Heart left ventricle (tissue), 16 donors: ENCODE measurements at regions not wholly inside any gene's neighbourhood (a gene's known extent, or its start where the extent isn't known, plus 50 kb on each side); places are given as distances from the start of the nearest gene placed in this dataset.

ENCODE experiments used
- ATAC-seq, 4 donors: fragments of 200-7000 bp; cut with Tn5 transposase; one replicate each; pipeline ENCODE4 v1.9.1; 2020 to 2022; ENCODE audit warnings: moderate library complexity in 4 of 4, mild to moderate bottlenecking in 3 of 4, moderate number of reproducible peaks in 1 of 4
- DNase-seq, 5 donors: peaks; one replicate each; pipeline ENCODE4 v3.0.0-alpha.2; 2020
- H3K27ac ChIP-seq, 12 donors: fragments of 200-600 bp; sonication (generic) in 4 of 12; one replicate each; pipeline versions ENCODE4 v1.5.0 to v1.8.0; 2016 to 2022; ENCODE audit warnings: mild to moderate bottlenecking in 2 of 12
- H3K27me3 ChIP-seq, 9 donors: fragments of 200-600 bp; sonication (generic) in 2 of 9; one replicate each; pipeline versions ENCODE4 v1.5.1 to v1.8.0; 2016 to 2022; ENCODE audit warnings: mild to moderate bottlenecking in 3 of 9
- H3K36me3 ChIP-seq, 9 donors: fragments of 200-600 bp; sonication (generic) in 2 of 9; one replicate each; pipeline versions ENCODE4 v1.5.0 to v1.8.0; 2018 to 2022; ENCODE audit warnings: mild to moderate bottlenecking in 2 of 9
- H3K4me1 ChIP-seq, 12 donors: fragments of 200-600 bp; sonication (generic) in 4 of 12; one replicate each; pipeline versions ENCODE4 v1.5.0 to v1.8.0; 2016 to 2022; ENCODE audit warnings: mild to moderate bottlenecking in 3 of 12
- H3K4me3 ChIP-seq, 12 donors: fragments of 200-600 bp; sonication (generic) in 4 of 12; one replicate each; pipeline versions ENCODE4 v1.5.0 to v1.8.0; 2017 to 2022; ENCODE audit warnings: mild to moderate bottlenecking in 9 of 12, moderate library complexity in 4 of 12
- H3K9me3 ChIP-seq, 12 donors: fragments of 200-600 bp; sonication (generic) in 4 of 12; one replicate each; pipeline versions ENCODE4 v1.5.0 to v1.8.0; 2016 to 2022; ENCODE audit warnings: mild to moderate bottlenecking in 1 of 12
- POLR2A ChIP-seq, 2 donors: fragments of 450-650 bp; IDR thresholded peaks; one replicate each; pipeline ENCODE4 v1.6.1; 2017; ENCODE audit warnings: antibody characterized with exemption in 2 of 2, mild to moderate bottlenecking in 2 of 2, moderate library complexity in 2 of 2
- WGBS, 4 donors: extraction: QIAGEN DNeasy Blood & Tissue Kit in 2 of 4; methylation state at CpG; one replicate each; pipeline versions ENCODE4 v1.1.5 to v1.1.7; 2013 to 2018; 5-methylcytosine and 5-hydroxymethylcytosine counted together
- intact Hi-C, 10 donors: fragments of 100-400 bp; cut with DNase I; formaldehyde crosslinking; loops; one replicate each; pipeline versions ENCODE4 v1.11.1 to v1.14.2; 2022
- TF ChIP-seq, protein P1 (sequence below), 12 donors: fragments of 200-600 bp; sonication (generic) in 4 of 12; IDR thresholded peaks; one replicate each; pipeline versions ENCODE4 v1.5.0 to v1.8.0; 2018 to 2022; ENCODE audit warnings: antibody characterized with exemption in 12 of 12, mild to moderate bottlenecking in 5 of 12
- donor health status: ischemic (EF 13 %, LVEDD 7.1; RV severe dilation, severe dysfunction).
- donor health status: healthy with polysubstance abuse.
- donor health status: DM: no; HTN: yes; CAD: no.
- donor health status: DM: no; HTN: no; CAD: no.
- donor health status: ischemic (EF 25% LVEDD 6.9; RV normal size, moderate dysfunction).
- donor health status: ischemic (EF 25% LVEDD 5.7; RV mildly dilated, moderate dysfunction).
- donor health status: healthy.
- donor health status: DM: yes; HTN: yes; CAD: no.
- donor health status: ischemic (EF 35%, LVEDD 5.7; RV mildly dilated, moderate dysfunction).
- donor health status: nonischemic (EF 11% LVEDD 7.7; RV severe dilation, severe dysfunction).
- donor health status: DM: yes; HTN: yes; CAD: no.
- donor health status: PGD.
- donor health status: ischemic (EF 29% LVEDD 5.4; RV normal size, mild dysfunction).
- donor health status: nonischemic (EF 23%, LVEDD 6.1; RV moderate dilation, normal function).

GRCh38 chr2:144181001-144181400 is 338.9 kb downstream of the ZEB2 start:
- H3K9me3 ChIP-seq: no peaks in the 10 kb centered on the region
- H3K36me3 ChIP-seq: peaks cover 0 to 6% (median 0%) of the 10 kb centered on the region in 9 donors
- no peaks in the 10 kb centered on the region for H3K27me3 ChIP-seq
- DNase-seq (no peak), ATAC-seq (no peak)
- peaks cover 0 to 5% (median 0%) of the 10 kb centered on the region in 12 donors for H3K4me1 ChIP-seq
- no peak for TF ChIP-seq POLR2A (IDR thresholded peaks at IDR 0.05)
- TF ChIP-seq, protein P1, sequence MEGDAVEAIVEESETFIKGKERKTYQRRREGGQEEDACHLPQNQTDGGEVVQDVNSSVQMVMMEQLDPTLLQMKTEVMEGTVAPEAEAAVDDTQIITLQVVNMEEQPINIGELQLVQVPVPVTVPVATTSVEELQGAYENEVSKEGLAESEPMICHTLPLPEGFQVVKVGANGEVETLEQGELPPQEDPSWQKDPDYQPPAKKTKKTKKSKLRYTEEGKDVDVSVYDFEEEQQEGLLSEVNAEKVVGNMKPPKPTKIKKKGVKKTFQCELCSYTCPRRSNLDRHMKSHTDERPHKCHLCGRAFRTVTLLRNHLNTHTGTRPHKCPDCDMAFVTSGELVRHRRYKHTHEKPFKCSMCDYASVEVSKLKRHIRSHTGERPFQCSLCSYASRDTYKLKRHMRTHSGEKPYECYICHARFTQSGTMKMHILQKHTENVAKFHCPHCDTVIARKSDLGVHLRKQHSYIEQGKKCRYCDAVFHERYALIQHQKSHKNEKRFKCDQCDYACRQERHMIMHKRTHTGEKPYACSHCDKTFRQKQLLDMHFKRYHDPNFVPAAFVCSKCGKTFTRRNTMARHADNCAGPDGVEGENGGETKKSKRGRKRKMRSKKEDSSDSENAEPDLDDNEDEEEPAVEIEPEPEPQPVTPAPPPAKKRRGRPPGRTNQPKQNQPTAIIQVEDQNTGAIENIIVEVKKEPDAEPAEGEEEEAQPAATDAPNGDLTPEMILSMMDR (IDR thresholded peaks at IDR 0.05): no peak
- no peak overlapping the region for H3K27ac ChIP-seq
- intact Hi-C loops: no loop called here
- H3K4me3 ChIP-seq: no peak overlapping the region
- WGBS, 4 donors: 75 to 78% (median 77%) methylated on average over 1 of the region's 1 CpG

DNA sequence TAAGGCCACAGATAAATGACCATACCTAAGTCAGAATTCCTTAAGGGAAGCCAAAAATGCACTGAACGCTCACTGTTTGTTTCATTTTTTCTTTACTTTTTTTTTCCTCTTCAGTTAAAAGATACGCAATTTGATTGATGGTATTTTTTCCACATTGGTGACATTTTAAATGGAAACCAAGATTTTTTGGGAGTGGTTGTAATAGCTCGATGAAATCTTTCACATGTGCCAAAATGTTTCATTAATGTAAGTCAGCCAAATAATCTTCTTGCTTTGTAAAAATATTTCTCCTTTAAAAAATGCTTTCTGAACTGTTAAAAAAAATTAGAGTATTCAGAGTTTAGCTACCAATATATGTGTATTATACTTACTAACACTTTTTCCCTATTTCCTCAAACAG is 339.8 kb downstream of the ZEB2 start:
- intact Hi-C loops: no loop called here
- Histone ChIP-seq H3K4me1 (peaks cover 0 to 5% (median 0%) of the 10 kb centered on the region in 12 donors), H3K27me3 (no peaks in the 10 kb centered on the region), H3K9me3 (no peaks in the 10 kb centered on the region), H3K36me3 (peaks cover 0 to 6% (median 0%) of the 10 kb centered on the region in 9 donors), H3K4me3 (no peak overlapping the region), H3K27ac (no peak overlapping the region)
- no peak for DNase-seq
- TF ChIP-seq, protein P1 (IDR thresholded peaks at IDR 0.05): no peak
- no peak for TF ChIP-seq POLR2A (IDR thresholded peaks at IDR 0.05)
- WGBS, 4 donors: 75 to 87% (median 79%) methylated on average over 3 of the region's 3 CpGs
- ATAC-seq: no peak

DNA sequence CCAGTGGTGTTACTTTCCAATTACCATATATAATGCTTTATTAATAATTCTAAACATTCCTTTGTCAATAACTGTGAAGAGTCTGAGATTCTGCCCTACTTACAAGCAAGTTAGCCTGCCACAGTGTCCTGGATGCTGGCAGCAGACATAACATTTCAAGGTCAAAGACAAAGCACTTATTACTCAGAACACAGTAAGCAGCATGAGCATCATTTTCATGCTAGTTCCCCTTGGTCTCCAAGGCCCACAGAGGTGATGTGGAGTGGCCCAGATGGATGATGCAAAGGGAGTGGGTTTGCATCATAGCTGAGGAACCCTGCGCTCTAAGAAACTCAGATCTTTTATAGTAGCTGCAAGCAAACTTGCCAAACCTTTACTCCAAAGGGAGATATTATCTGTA is 349.7 kb downstream of the ZEB2 start:
- DNase-seq (no peak), ATAC-seq (no peak)
- Histone ChIP-seq H3K27me3 (no peaks in the 10 kb centered on the region), H3K36me3 (no peaks in the 10 kb centered on the region), H3K9me3 (no peaks in the 10 kb centered on the region), H3K4me3 (no peak overlapping the region), H3K4me1 (no peaks in the 10 kb centered on the region), H3K27ac (no peak overlapping the region)
- intact Hi-C loops: no loop called here
- TF ChIP-seq POLR2A (IDR thresholded peaks at IDR 0.05): no peak
- TF ChIP-seq, protein P1 (IDR thresholded peaks at IDR 0.05): no peak
- WGBS, 4 donors: 88 to 100% (median 96%) methylated on average over 1 of the region's 1 CpG

DNA sequence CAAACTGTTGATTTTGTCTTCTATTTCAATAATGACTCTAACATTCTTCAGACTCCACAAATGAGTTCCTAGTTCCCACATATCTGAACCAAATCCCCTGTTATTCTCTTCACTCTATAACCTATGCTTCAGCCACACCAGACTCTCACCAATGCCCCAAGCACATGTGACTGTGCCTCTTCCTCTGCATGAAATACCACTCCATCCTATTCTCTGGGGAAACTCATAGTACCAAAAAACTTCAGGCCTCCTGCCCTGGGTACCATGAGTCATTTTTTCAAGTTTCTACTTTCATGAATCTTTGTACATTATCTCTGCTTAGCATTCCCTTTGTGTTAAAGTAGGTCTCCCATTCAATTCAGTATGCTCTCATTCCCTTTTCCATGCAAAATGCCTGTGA is 353.2 kb downstream of the ZEB2 start:
- Histone ChIP-seq H3K27me3 (no peaks in the 10 kb centered on the region), H3K27ac (no peak overlapping the region), H3K4me1 (no peaks in the 10 kb centered on the region), H3K36me3 (no peaks in the 10 kb centered on the region), H3K9me3 (no peaks in the 10 kb centered on the region), H3K4me3 (no peak overlapping the region)
- DNase-seq (no peak), ATAC-seq (no peak)
- TF ChIP-seq POLR2A (IDR thresholded peaks at IDR 0.05): no peak
- TF ChIP-seq, protein P1 (IDR thresholded peaks at IDR 0.05): no peak
- intact Hi-C loops: no loop called here
